ENCODE measurements at regions not wholly inside any gene's neighbourhood (a gene's known extent, or its start where the extent isn't known, plus 50 kb on each side); places are given as distances from the start of the nearest gene placed in this dataset.
A peak's percentile ranks its signal among the peaks of the same experiment; 100 is the strongest.

GRCh38 chr2:196291873-196292800, 120.8 kb upstream of the STK17B start:
- no peaks in the 10 kb centered on the region for H3K79me2 ChIP-seq (ENCODE audit: low read length)
- peaks cover 45% of the 10 kb centered on the region for H3K4me1 ChIP-seq (ENCODE audit: low read length)
- no peak overlapping the region for H3K27ac ChIP-seq (ENCODE audit: low read length)
- no peak overlapping the region for H3K9ac ChIP-seq (ENCODE audit: low read length)
- H3K36me3 ChIP-seq (replicated peaks; ENCODE audit: low read depth, low read length), result no peaks in the 10 kb centered on the region
- TF ChIP-seq CTCF (IDR thresholded peaks at IDR 0.05; ENCODE audit: low read depth, low read length) (no peak), EZH2phosphoT487 (IDR thresholded peaks at IDR 0.05; ENCODE audit: low read depth) (no peak)
- peak overlapping the region; percentile 64 for H3K4me2 ChIP-seq (ENCODE audit: low read length)
- H2AFZ ChIP-seq (ENCODE audit: low read depth, low read length), result peak overlapping the region; percentile 73
- no peaks in the 10 kb centered on the region for H3K27me3 ChIP-seq (ENCODE audit: low read depth, low read length)
- no peaks in the 10 kb centered on the region for H3K9me3 ChIP-seq (ENCODE audit: insufficient read depth, low read length)
- H4K20me1 ChIP-seq (ENCODE audit: insufficient read depth, low read length), result no peaks in the 10 kb centered on the region
- H3K4me3 ChIP-seq (ENCODE audit: low read length), result peak overlapping the region; percentile 35

- Histone ChIP-seq H3K4me1 (ENCODE audit: low read length) (peaks cover 32% of the 10 kb centered on the region), H3K9ac (ENCODE audit: low read length) (no peak overlapping the region), H3K9me3 (ENCODE audit: insufficient read depth, low read length) (no peaks in the 10 kb centered on the region), H3K27me3 (ENCODE audit: low read depth, low read length) (no peaks in the 10 kb centered on the region), H3K79me2 (ENCODE audit: low read length) (no peaks in the 10 kb centered on the region), H3K4me2 (ENCODE audit: low read length) (no peak overlapping the region), H2AFZ (ENCODE audit: low read depth, low read length) (no peak overlapping the region), H3K27ac (ENCODE audit: low read length) (no peak overlapping the region), H4K20me1 (ENCODE audit: insufficient read depth, low read length) (no peaks in the 10 kb centered on the region), H3K4me3 (ENCODE audit: low read length) (no peak overlapping the region), H3K36me3 (replicated peaks; ENCODE audit: low read depth, low read length) (no peaks in the 10 kb centered on the region)
- TF ChIP-seq EZH2phosphoT487 (IDR thresholded peaks at IDR 0.05; ENCODE audit: low read depth) (no peak), CTCF (IDR thresholded peaks at IDR 0.05; ENCODE audit: low read depth, low read length) (no peak)
These were observed 122.6 kb upstream of the STK17B start for GRCh38 chr2:196293751-196294515.

GRCh38 chr2:196294516-196294909, 123.1 kb upstream of the STK17B start:
- Histone ChIP-seq H4K20me1 (ENCODE audit: insufficient read depth, low read length) (no peaks in the 10 kb centered on the region), H3K4me1 (ENCODE audit: low read length) (peaks cover 27% of the 10 kb centered on the region), H3K4me2 (ENCODE audit: low read length) (no peak overlapping the region), H2AFZ (ENCODE audit: low read depth, low read length) (no peak overlapping the region), H3K27me3 (ENCODE audit: low read depth, low read length) (no peaks in the 10 kb centered on the region), H3K4me3 (ENCODE audit: low read length) (no peak overlapping the region), H3K27ac (ENCODE audit: low read length) (no peak overlapping the region), H3K36me3 (replicated peaks; ENCODE audit: low read depth, low read length) (no peaks in the 10 kb centered on the region), H3K9ac (ENCODE audit: low read length) (no peak overlapping the region), H3K79me2 (ENCODE audit: low read length) (no peaks in the 10 kb centered on the region), H3K9me3 (ENCODE audit: insufficient read depth, low read length) (no peaks in the 10 kb centered on the region)
- TF ChIP-seq EZH2phosphoT487 (IDR thresholded peaks at IDR 0.05; ENCODE audit: low read depth), result no peak
- TF ChIP-seq CTCF (IDR thresholded peaks at IDR 0.05; ENCODE audit: low read depth, low read length), result no peak

GRCh38 chr2:196295005-196295404, 123.6 kb upstream of the STK17B start:
- Histone ChIP-seq H3K9ac (ENCODE audit: low read length) (no peak overlapping the region), H3K27me3 (ENCODE audit: low read depth, low read length) (no peaks in the 10 kb centered on the region), H3K4me3 (ENCODE audit: low read length) (no peak overlapping the region), H3K4me2 (ENCODE audit: low read length) (no peak overlapping the region), H2AFZ (ENCODE audit: low read depth, low read length) (no peak overlapping the region), H3K27ac (ENCODE audit: low read length) (no peak overlapping the region), H3K4me1 (ENCODE audit: low read length) (peaks cover 22% of the 10 kb centered on the region), H3K79me2 (ENCODE audit: low read length) (no peaks in the 10 kb centered on the region), H3K36me3 (replicated peaks; ENCODE audit: low read depth, low read length) (no peaks in the 10 kb centered on the region), H3K9me3 (ENCODE audit: insufficient read depth, low read length) (no peaks in the 10 kb centered on the region), H4K20me1 (ENCODE audit: insufficient read depth, low read length) (no peaks in the 10 kb centered on the region)
- no peak for TF ChIP-seq EZH2phosphoT487 (IDR thresholded peaks at IDR 0.05; ENCODE audit: low read depth)
- TF ChIP-seq CTCF (IDR thresholded peaks at IDR 0.05; ENCODE audit: low read depth, low read length), result no peak

Measured in OCI-LY3 (cell line).